HG02763 (cell line): ENCODE measurements at regions not wholly inside any gene's neighbourhood (a gene's known extent, or its start where the extent isn't known, plus 50 kb on each side); places are given as distances from the start of the nearest gene placed in this dataset.

Source experiments
- ATAC-seq: cut with Tn5 transposase; IDR thresholded peaks from one replicate; pipeline ENCODE4 v1.9.1; 2021; ENCODE audit warnings: mild to moderate bottlenecking, moderate library complexity; ENCODE audit not compliant: unreplicated experiment

DNA sequence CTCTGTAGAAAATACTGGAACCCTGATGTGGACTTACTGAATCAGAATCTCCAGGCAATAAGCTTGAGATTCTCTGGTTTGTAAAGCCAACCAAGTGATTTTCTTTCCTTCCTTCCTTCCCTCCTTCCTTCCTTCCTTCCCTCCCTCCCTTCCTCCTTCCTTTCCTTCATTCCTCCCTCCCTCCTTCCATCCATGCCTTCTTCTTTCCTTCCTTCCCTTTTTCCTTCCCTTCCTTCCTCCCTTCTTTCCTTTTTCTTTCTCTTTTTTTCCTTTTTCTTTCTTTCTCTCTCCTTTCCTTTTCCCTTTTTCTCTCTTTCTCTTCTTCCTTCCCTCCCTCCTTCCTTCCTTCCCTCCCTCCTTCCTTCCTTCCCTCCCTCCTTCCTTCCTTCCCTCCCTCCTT is 450.8 kb downstream of the GRXCR1 start:
- ATAC-seq, result no peak

DNA sequence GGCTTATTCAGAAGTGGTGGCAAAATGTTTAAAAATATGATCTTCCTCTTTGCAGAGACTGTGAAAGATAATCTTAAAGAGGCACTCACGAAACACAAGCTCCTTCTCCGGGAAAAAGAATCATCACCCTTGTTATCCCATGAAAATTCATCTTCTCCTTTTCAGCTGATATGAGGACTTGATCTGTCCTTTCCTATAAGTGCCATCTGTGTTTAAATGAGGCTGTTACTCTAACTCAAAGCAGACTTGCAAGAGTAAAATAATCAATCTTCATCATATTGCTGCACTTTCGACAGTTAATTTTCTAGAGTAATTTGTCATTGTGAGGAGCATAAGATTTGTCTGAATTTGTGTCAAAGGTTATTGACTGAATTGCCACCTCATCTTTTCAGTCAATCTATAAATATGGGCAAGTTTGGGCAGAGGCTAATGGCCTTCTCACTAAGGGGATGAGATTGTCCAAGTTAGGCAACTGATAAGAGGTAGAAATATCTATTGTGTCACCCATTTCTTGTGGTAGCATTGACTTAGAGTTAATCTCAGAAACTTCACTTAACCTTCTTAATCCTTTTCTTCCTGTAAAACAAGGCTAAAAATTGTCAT is 452.9 kb downstream of the GRXCR1 start:
- no peak for ATAC-seq

DNA sequence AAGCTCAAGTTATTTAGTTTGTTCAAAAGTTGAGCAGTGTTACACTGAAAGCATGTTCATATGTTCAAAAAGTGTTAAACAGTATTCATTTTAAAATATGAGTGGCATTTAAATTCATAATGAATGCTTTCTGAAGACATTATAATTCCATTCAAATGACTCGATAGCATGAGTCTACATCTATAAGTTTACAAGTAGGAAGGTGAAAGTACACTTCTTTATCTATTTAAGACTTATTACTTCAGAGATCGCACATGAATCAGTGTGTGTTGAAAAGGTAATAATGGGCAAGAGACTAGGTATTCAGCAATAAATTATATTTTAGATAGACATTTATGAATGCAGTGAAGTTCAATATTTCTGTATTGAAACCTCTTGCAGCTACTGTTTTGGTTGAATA is 456.1 kb downstream of the GRXCR1 start:
- no peak for ATAC-seq

DNA sequence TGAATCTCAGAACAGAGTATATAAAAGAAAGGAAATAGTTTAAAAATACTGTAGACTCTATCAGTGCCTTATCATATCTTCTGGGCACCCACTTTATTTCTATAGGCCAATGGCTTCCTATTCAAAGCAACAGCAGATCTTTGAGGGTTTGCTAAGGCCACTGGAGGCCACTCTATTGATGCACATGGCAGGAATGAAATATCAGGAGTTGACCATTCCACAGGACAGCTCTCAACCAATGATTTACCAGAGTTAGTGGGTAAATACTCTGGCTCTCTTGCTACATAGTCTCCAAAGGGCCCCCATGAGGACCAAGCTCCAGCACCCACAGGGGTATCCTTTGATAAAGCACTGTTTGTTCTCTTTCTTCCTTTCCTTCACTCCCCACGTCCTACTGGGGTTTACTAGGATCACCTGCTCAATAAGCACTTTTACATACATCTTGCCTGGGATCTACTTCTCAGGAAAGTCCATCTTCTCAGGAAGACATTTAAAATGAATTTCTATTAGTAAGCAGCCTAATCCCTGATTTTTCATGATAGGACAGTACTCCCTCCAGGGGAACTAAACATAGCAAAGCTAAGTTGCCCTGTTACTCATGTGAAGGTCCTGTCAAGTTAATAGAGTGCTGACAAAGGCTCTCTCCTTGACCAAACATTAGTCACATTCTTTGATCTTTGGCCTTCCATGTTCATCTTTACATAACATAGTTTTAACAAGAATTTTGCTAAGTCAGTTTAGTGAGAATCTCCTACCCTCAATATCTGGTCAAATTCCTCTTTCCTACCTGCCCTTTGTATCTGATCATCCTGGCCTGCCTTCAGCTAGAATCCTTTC is 459.7 kb downstream of the GRXCR1 start:
- ATAC-seq, result no peak

DNA sequence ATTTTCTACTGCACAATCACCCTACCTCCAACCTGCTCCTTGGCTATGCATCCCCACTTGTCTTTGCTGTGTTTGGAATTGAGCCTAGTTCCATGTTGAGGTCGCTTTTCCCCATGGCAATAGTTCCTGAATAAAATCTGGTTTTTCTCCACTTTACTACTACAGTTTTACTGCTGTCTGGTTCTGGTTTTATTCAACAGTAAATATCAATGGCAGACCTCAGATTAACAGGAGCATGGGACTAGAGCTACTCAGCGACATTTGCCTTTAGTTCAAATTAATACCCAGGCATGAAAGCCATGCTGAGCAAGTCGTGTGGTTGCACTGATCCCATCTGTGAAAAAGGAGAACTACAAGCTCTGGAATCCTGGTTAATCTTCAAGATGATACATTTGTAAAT is 460.3 kb downstream of the GRXCR1 start:
- no peak for ATAC-seq

DNA sequence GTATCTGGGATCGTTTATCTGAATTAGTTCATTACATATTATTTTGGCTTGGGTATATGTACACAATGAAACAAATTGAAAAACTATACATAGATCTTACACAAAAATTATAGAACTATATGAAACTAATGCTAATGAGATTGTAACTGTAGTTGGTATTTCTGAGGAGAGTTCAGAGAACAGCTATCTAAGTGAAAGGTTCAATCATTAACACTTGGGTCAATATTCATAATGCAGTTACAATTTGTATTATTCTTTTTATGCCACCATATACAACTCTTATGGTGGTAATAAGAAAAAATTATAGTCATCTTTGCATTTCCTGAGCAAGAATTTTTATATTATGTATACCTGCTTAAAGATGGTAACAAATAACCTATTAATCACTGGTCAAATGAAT is 461.0 kb downstream of the GRXCR1 start:
- ATAC-seq, result no peak

DNA sequence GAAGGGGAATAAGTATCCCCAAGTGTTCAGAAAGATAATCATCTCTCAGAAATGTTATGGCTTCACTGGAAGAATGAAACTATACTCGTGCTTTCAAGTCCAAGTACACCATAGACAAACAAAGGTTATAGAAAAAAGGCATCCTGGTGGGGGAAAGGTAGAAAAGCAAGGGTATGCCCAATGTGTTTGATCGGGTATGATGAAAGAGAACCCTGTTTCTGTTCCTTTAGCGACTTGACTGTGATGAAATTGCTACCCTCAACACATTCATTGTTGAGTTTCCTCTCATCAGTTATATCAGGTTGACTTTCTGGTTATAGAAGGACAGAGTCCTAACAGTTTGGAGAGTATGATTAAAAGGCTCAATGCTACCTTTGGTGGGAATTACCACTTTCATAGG is 464.3 kb downstream of the GRXCR1 start:
- ATAC-seq, result no peak

DNA sequence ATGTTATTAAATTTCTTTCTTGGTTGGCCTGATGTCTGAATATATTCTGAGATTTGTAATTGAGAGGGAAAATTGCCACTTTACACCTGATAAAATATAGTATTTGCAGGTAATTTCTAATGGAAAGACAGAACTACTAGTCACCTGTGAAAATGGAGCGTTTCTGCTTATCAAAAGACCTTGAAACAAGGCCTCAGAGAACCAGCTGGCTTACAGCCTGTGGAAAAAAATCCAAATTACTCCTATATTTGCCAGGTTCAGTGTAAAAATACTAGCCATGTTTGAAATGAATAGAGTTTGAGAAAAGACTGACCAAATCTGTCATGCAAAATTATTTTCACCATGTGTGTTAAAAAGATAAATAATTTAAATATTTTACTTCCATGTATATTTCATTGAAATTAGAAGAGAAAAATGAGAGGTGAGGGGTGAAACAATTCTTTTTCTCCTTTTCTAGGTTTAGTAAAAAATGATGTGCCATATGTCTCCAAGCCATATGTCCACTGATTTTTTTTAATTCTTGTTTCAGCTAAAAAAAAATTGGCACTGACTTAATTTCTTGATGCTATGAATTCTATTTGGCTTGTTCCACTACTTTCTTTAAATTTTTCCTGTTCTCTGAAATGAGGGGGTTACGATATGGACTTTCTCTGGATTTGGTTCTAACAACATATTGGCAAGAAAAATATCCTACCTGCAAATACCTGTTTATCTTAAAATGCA is 464.9 kb downstream of the GRXCR1 start:
- no peak for ATAC-seq

DNA sequence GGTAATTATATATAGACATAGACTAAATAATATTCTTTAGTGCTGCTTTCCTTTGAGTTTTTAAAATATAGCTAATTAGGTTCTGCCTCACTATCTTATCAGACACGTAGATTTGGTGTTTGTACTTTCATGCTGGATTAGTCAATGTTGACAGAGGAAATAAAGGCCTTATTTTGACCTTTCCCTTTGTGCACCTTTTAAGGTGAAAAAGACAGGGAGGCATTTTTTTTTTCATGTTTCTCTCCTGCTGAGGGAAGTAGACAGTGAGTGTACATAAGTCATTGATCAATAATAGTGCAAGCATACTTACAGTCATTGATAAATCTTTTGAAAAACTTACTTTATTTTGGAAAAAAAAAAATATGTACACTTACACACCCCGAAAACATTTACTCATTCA is 467.8 kb downstream of the GRXCR1 start:
- ATAC-seq, result no peak

DNA sequence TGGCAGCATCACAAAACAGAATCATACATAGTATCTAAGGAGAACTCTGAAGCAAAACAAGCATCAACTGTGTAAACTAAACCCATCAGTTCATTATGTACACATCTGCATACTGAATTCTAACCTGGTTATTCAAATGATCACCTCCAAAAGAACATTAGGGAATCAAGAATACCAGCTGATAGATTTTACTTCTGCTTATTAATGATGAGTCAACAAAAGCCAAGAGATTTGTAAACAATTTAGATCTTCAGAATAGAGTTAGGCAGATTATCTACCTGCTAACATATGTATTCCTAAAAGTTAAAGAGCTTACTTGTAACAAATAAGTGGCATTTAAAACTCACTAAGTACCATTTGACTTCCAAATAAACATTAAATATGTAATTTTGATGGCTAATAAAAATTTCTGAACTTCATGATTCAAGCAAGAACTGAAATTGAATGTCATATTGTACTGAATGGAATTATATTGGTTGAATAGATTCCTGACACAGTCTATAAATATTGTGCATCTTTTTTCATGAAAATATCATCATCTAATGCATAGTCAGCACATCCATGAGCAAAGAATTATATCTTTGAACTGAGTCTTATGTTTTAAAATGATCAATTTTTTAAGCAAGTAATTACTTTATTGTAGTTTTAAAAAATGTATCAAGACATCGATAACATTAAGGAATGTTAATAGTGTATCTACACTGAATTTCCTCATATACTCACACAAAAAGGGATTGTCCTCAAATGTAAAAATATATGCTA is 470.5 kb downstream of the GRXCR1 start:
- ATAC-seq, result no peak

DNA sequence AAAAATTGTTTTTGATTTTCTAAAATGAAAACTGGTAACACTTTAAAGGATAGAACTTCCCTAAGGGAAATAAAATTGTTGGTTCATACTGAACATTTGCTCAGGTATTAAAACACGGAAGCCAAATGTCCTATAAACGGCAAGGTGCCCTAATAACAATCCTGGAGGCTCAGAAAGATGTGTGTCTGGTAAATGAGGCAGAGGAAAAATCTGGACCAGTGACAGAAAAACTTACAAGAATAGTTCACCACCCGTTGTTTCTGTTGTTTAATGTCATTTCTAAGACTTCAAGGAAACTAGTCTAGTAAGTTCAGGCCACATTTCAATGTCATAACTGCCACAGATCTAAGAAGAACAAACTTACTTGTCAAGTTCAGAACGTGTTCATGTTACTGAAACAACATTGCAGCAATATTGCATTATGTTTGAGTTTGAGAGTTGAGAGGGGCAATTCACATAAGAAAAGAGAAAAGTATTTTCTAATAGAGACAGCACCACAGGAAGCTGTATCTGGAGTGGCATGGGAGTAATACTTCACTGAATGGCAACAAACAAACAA is 476.6 kb downstream of the GRXCR1 start:
- ATAC-seq, result no peak

DNA sequence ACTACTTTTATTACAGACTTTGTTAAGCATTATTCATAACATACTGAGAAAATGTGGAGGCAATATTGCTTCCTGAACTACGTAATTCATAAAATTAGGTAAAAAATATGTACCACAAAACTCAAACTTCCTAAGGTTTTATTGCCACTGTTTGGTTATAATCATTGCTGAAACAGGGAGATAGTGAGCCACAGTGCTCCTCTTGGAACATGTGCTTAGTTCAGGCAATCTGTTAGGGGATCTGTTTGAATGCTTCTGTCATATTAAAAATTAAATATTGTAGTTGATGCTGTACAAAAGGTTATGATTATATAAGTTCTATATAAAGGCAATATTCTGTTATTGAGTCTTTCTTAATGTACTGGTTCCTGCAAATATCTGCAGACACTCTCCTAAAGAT is 480.7 kb downstream of the GRXCR1 start:
- no peak for ATAC-seq

DNA sequence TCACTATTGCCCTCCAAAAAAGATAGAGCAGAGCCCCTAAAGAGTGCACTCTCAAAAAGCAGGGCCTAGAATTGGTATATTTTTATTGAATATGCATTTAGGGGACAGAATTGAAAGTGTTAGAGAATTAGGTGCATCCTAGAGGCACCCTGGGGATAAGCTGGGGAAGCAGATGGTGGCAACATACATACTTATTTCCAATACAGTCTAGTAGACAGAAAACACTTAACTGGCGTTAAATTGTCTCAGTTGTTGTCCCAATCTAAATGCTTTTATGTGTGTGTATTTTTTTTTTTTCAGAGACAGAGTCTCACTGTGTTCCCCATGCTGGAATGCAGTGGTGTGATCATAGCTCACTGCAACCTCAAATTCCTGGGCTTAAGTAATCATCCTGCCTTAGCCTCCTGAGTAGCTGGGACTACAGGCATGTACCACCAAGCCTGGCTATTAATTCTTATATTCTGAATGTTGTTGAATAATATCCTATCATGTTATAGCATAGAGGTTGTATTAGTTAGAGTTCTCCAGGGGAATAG is 481.8 kb downstream of the GRXCR1 start:
- no peak for ATAC-seq

DNA sequence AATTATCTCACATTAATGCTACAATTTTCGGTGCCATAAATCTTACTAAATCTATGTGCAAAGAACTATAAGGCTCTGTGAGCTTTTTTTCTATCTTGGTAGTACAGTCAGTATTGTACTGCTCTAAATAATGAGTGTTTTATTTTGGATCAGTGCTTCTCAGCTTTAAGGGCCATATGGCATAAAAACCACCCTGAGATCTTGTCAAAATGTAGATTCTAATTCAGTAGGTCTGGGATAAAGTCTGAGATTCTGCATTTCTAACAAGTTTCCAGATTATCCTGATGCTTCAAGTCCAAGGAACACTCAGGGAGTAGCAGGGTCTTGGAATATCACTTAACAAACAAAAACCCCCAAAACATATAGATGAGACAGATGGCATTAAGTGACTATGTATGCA is 486.5 kb downstream of the GRXCR1 start:
- no peak for ATAC-seq

DNA sequence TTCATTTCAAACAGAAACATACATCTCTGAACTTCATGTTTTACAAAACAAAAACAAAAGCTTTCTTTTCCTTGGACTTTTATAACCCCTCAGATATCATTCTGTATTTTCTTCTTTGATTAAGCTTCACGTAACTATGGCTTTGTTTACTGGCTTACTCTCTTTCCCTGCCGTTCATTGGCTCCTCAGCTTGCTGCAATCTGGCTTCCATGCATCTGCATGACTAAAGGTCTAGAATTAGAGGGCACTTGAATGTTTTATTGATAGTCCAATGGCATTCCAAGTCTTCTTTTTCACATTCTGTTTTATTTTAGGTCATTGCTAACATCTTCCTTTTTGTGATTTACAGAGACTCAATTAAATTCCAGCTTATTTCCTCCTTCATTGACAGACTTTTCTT is 487.6 kb downstream of the GRXCR1 start:
- ATAC-seq, result no peak

DNA sequence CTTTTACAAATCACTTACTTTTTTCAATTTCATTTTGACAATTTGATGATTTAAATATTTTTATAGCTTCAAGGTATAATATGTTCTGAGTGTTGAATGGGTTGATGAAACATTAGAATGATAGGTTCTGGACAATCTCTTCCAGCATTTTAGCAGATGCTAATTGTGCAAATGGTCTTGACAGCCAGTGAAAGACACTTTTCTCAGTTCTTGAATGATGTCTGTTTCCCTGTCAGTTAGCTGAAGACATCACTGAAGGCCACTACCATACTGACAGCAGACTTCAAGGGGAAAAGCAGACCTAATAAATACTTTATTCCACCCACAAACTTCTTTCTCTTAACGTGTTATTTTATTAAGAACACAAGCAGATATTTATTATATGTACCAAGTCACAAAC is 498.6 kb downstream of the GRXCR1 start:
- ATAC-seq, result no peak

DNA sequence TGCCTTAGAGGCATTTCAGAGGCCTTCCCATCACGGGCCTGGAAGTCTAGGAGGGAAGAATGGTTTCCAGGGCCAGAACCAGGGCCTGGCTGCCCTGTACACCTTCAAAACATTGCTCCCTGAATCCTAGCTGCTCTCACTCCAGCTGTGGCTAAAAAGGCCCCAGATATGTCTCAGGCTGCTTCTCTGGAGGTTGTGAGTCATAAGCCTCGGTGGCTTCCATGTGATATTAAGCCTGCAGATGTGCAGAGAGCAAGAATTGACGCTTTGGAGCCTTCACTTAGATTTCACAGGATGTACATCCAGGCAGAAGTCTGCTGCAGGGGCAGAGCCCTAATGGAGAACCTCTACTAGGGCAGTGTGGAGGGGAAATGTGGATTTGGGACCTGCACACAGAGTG is 502.5 kb downstream of the GRXCR1 start:
- ATAC-seq, result no peak

DNA sequence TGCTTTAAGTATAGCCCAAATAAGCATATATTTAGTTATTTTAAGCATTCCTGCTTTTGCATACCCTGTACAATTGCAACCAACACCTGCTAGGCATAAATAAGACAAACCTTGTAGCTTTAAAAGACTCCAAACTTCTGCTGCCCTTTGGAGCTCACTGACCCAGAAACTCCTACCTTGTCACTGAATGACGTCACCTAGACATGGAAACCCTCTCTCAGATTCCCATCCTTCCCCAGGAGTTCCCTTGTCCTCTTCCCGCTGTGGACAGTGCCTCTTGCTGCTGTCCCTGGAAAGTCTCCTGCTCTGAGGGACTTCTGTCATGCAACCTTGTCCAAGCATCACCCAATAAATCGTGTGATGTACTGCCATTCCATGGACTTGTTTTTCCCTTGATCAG is 507.2 kb downstream of the GRXCR1 start:
- no peak for ATAC-seq

DNA sequence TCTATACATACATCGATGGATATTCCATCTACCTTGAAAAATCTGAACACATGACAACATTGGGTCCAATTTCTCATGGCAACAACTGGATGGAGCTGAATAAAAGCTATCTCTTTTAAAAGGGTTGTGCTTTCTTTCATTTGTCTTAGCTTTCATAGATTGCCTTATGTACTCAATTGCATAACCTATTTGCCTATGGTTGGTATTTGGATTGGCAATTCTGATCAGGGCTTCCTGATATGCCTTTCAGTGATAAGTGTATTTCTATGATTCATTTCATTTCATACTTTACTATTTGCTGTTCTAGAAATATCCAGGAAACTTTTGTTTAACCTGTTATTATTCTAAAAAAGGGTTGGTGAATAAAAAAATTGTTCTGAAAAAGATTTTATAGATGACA is 509.9 kb downstream of the GRXCR1 start:
- no peak for ATAC-seq

DNA sequence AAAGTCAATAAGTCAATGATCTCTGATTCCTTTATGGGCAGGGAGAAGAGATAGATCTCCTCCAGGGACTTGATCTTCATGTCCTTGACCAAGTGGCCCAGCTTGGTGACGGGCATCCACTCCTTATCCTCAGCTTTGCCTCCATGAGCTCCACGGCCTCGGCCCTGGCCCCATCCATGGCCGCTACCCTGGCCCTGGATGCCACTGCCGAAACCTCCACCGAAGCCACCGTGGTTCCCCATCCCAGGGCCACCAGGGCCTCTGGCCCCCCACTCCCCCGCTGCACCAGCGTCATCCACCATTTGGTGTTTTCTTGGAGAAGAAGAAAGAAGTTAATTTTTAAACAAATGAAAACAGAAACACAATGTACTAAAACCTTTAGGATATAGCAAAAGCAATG is 518.1 kb downstream of the GRXCR1 start:
- no peak for ATAC-seq

DNA sequence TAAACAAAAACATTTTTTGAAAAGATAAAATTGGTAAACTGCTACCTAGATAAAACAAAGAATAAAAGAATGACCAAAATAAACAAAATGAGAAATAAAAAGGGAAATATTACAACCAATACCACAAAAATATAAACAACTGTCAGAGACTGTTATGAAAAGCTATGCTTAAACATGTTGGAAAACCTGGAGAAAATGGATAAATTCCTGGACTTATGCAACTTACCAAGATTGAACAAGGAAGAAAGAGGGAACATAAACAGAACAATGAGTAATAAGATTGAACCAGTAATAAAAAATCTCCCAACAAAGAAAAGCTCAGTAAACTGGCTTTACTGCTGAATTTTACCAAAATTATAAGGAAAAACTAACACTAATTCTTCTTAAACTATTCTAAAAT is 518.7 kb downstream of the GRXCR1 start:
- no peak for ATAC-seq
